ENCODE measurements at regions not wholly inside any gene's neighbourhood (a gene's known extent, or its start where the extent isn't known, plus 50 kb on each side); places are given as distances from the start of the nearest gene placed in this dataset.

- TF ChIP-seq CTCF (IDR thresholded peaks at IDR 0.05) (no peak), POLR2A (IDR thresholded peaks at IDR 0.05) (no peak)
Measured at GRCh38 chr10:44177610-44178009, 207.3 kb downstream of the CXCL12 start.
